H1 (cell line): ENCODE measurements at regions not wholly inside any gene's neighbourhood (a gene's known extent, or its start where the extent isn't known, plus 50 kb on each side); places are given as distances from the start of the nearest gene placed in this dataset.

Source experiments
- CTCF ChIA-PET: fragments of 300-600 bp; sonication (Branson Sonifier 250); formaldehyde crosslinking; loops from one replicate; lab custom pipeline; 2021; ENCODE audit not compliant: partially characterized antibody; lab: Charles Lee
- POLR2A ChIA-PET: fragments of 300-600 bp; sonication (Branson Sonifier 250); formaldehyde crosslinking; loops from one replicate; lab custom pipeline; 2021; ENCODE audit warnings: inconsistent platforms; ENCODE audit not compliant: partially characterized antibody; lab: Charles Lee
- DNase-seq, 2 experiments: peaks; one replicate each; pipeline versions ENCODE4 v3.0.0 to v3.0.0-alpha.2; 2010 to 2022; ENCODE audit warnings: low spot score in 2 of 2, low read depth in 1 of 2, mixed read lengths in 1 of 2
- FAIRE-seq: peaks from 2 replicates; lab custom pipeline; 2011; peaks lifted over from hg19 to GRCh38; lab: Jason Lieb, UNC
- H2AFZ ChIP-seq: 2 replicates; pipeline ENCODE4 v1.8.1; 2012; ENCODE audit warnings: low read length, inconsistent platforms
- H2AK5ac ChIP-seq: 2 replicates; pipeline ENCODE4 v1.6.1; 2013; ENCODE audit warnings: low read depth, low read length
- H2BK120ac ChIP-seq: replicated peaks from 2 replicates; pipeline ENCODE3; 2013; ENCODE audit warnings: low read depth, low read length, inconsistent platforms
- H2BK12ac ChIP-seq: 2 replicates; pipeline ENCODE4 v1.6.1; 2013; ENCODE audit warnings: low read depth, low read length
- H2BK15ac ChIP-seq: 2 replicates; pipeline ENCODE4 v1.6.1; 2013; ENCODE audit warnings: low read length
- H2BK20ac ChIP-seq: 2 replicates; pipeline ENCODE4 v1.6.1; 2013; ENCODE audit warnings: low read length
- H2BK5ac ChIP-seq: 2 replicates; pipeline ENCODE4 v1.6.1; 2013; ENCODE audit warnings: low read depth, low read length
- H3K14ac ChIP-seq: 2 replicates; pipeline ENCODE4 v1.6.1; 2013; ENCODE audit warnings: inconsistent platforms; ENCODE audit not compliant: insufficient read length
- H3K18ac ChIP-seq: 2 replicates; pipeline ENCODE4 v1.6.1; 2013; ENCODE audit warnings: low read length; ENCODE audit errors: extremely low read depth
- H3K23ac ChIP-seq: 2 replicates; pipeline ENCODE4 v1.6.1; 2013; ENCODE audit warnings: inconsistent platforms; ENCODE audit not compliant: insufficient read length
- H3K23me2 ChIP-seq: 2 replicates; pipeline ENCODE4 v1.6.1; 2013; ENCODE audit warnings: low read depth, low read length
- H3K27ac ChIP-seq: 2 replicates; pipeline ENCODE4 v1.6.1; 2011; ENCODE audit warnings: low read depth, low read length, inconsistent platforms
- H3K27me3 ChIP-seq, 4 experiments: replicated peaks in 1 of 4; 1 replicate in 1 of 4; 2 replicates in 3 of 4; pipeline versions ENCODE4 v1.6.1 to v1.8.1; 2011 to 2013; ENCODE audit warnings: low read length in 3 of 4, mild to moderate bottlenecking in 3 of 4, inconsistent platforms in 2 of 4, mixed read lengths in 2 of 4, moderate library complexity in 1 of 4; ENCODE audit not compliant: control insufficient read depth in 3 of 4, insufficient read depth in 3 of 4; ENCODE audit errors: extremely low read depth in 1 of 4
- H3K36me3 ChIP-seq, 4 experiments: 2 replicates each; pipeline versions ENCODE4 v1.6.1 to v1.8.1; 2011 to 2013; ENCODE audit warnings: mild to moderate bottlenecking in 4 of 4, low read length in 3 of 4, moderate library complexity in 2 of 4, control low read depth in 1 of 4, inconsistent platforms in 1 of 4; ENCODE audit not compliant: insufficient read depth in 4 of 4, control insufficient read depth in 2 of 4
- H3K4ac ChIP-seq: replicated peaks from 2 replicates; pipeline ENCODE3; 2013; ENCODE audit warnings: low read length, low read depth, mixed read lengths, inconsistent platforms; ENCODE audit not compliant: insufficient read length
- H3K4me1 ChIP-seq, 4 experiments: replicated peaks in 1 of 4; 1 replicate in 1 of 4; 2 replicates in 3 of 4; pipeline versions ENCODE4 v1.6.1 to v1.8.1; 2011 to 2013; ENCODE audit warnings: low read length in 3 of 4, inconsistent platforms in 2 of 4, mixed read lengths in 1 of 4; ENCODE audit not compliant: insufficient read depth in 4 of 4, control insufficient read depth in 3 of 4
- H3K4me2 ChIP-seq, 2 experiments: 2 replicates each; pipeline versions ENCODE4 v1.6.1 to v1.8.1; 2011 to 2013; ENCODE audit warnings: low read depth in 2 of 2, low read length in 2 of 2, control low read depth in 1 of 2, inconsistent platforms in 1 of 2, mild to moderate bottlenecking in 1 of 2; ENCODE audit not compliant: insufficient read depth in 1 of 2
- H3K4me3 ChIP-seq, 4 experiments: fragments of 200-600, 300-600 bp in 1 of 4; sonication (generic), shearing (Covaris generic), sonication (Bioruptor Twin) in 1 of 4; 2 replicates each; pipeline versions ENCODE4 v1.5.1 to v1.8.1; 2011 to 2016; ENCODE audit warnings: low read length in 4 of 4, low read depth in 3 of 4, control low read depth in 2 of 4, inconsistent platforms in 2 of 4, mild to moderate bottlenecking in 2 of 4, mixed read lengths in 1 of 4, moderate library complexity in 1 of 4; ENCODE audit not compliant: insufficient read depth in 2 of 4; ENCODE audit errors: extremely low read depth in 1 of 4
- H3K56ac ChIP-seq: replicated peaks from 2 replicates; pipeline ENCODE3; 2013; ENCODE audit warnings: low read depth, mild to moderate bottlenecking, mixed read lengths, low read length, inconsistent platforms; ENCODE audit not compliant: insufficient read length
- H3K79me1 ChIP-seq: 2 replicates; pipeline ENCODE4 v1.6.1; 2013; ENCODE audit warnings: low read depth, low read length, control low read depth
- H3K79me2 ChIP-seq, 2 experiments: 2 replicates each; pipeline versions ENCODE4 v1.6.1 to v1.8.1; 2012 to 2013; ENCODE audit warnings: low read length in 2 of 2, mild to moderate bottlenecking in 2 of 2, inconsistent platforms in 1 of 2; ENCODE audit not compliant: insufficient read depth in 2 of 2, control insufficient read depth in 1 of 2
- H3K9ac ChIP-seq, 4 experiments: replicated peaks in 1 of 4; 1 replicate in 1 of 4; 2 replicates in 3 of 4; pipeline versions ENCODE4 v1.6.1 to v1.8.1; 2011 to 2013; ENCODE audit warnings: low read depth in 3 of 4, low read length in 3 of 4, control low read depth in 2 of 4, mild to moderate bottlenecking in 2 of 4, moderate library complexity in 2 of 4, inconsistent platforms in 1 of 4; ENCODE audit errors: extremely low read depth in 1 of 4
- H3K9me3 ChIP-seq, 2 experiments: 2 replicates each; pipeline versions ENCODE4 v1.6.1 to v1.8.1; 2012 to 2013; ENCODE audit warnings: mild to moderate bottlenecking in 2 of 2, moderate library complexity in 2 of 2, control low read depth in 1 of 2, inconsistent platforms in 1 of 2, low read depth in 1 of 2, low read length in 1 of 2, mixed read lengths in 1 of 2; ENCODE audit not compliant: insufficient read depth in 2 of 2
- H4K20me1 ChIP-seq, 2 experiments: replicated peaks in 1 of 2; 2 replicates each; pipeline versions ENCODE3 to v1.8.1; 2011 to 2013; ENCODE audit warnings: inconsistent platforms in 2 of 2, low read length in 2 of 2, mild to moderate bottlenecking in 1 of 2; ENCODE audit not compliant: insufficient read depth in 2 of 2, control insufficient read depth in 1 of 2
- H4K5ac ChIP-seq: 2 replicates; pipeline ENCODE4 v1.6.1; 2013; ENCODE audit warnings: low read length, low read depth, mixed read lengths, inconsistent platforms; ENCODE audit not compliant: insufficient read length
- H4K8ac ChIP-seq: 2 replicates; pipeline ENCODE4 v1.8.0; 2013; ENCODE audit warnings: mild to moderate bottlenecking, moderate library complexity, low read length, inconsistent platforms; ENCODE audit not compliant: insufficient read depth; ENCODE audit errors: extremely low read depth
- H4K91ac ChIP-seq: replicated peaks from 2 replicates; pipeline ENCODE3; 2013; ENCODE audit warnings: low read length, mixed read lengths, inconsistent platforms; ENCODE audit not compliant: insufficient read length
- GTF2F1 ChIP-seq: IDR thresholded peaks from 2 replicates; pipeline ENCODE4 v1.6.1; 2012; ENCODE audit warnings: low read depth, low read length, improper control_type of control experiment, borderline replicate concordance
- HDAC6 ChIP-seq: IDR thresholded peaks from one replicate; pipeline ENCODE4 v1.7.1; 2012; ENCODE audit warnings: low read depth, mild to moderate bottlenecking, inconsistent platforms, low read length, moderate library complexity
- NRF1 ChIP-seq: IDR thresholded peaks from 2 replicates; pipeline ENCODE4 v1.6.1; 2011; ENCODE audit warnings: mild to moderate bottlenecking, low read depth, low read length, improper control_type of control experiment
- PHF8 ChIP-seq: fragments of 200-600 bp; sonication (generic); conservative IDR thresholded peaks from 2 replicates; pipeline ENCODE4 v1.7.1; 2012; ENCODE audit warnings: low read depth, mild to moderate bottlenecking, inconsistent platforms, low read length, moderate library complexity
- RFX5 ChIP-seq: IDR thresholded peaks from 2 replicates; pipeline ENCODE4 v1.6.1; 2011; ENCODE audit warnings: low read depth, low read length, improper control_type of control experiment, borderline replicate concordance
- RXRA ChIP-seq: IDR thresholded peaks from 2 replicates; pipeline ENCODE4 v1.6.1; 2011; ENCODE audit warnings: low read depth, mild to moderate bottlenecking, low read length, moderate library complexity; ENCODE audit not compliant: insufficient read depth
- SP4 ChIP-seq: IDR thresholded peaks from 2 replicates; pipeline ENCODE4 v1.6.1; 2012; ENCODE audit warnings: low read length, inconsistent platforms
- SUZ12 ChIP-seq: fragments of 200-600 bp; sonication (generic); IDR thresholded peaks from 2 replicates; pipeline ENCODE4 v1.6.1; 2012; ENCODE audit warnings: mild to moderate bottlenecking, inconsistent platforms, low read length, moderate library complexity, mixed read lengths
- ZNF274 ChIP-seq: IDR thresholded peaks from 2 replicates; pipeline ENCODE4 v1.7.0; 2012; ENCODE audit warnings: low read length, borderline replicate concordance; ENCODE audit errors: extremely low read depth
- WGBS, 2 experiments: shearing (Covaris generic) in 1 of 2; methylation state at CpG; one replicate each; pipeline versions ENCODE4 v1.1.6 to v1.1.7; 2013 to 2015; ENCODE audit warnings: low lambda C conversion rate in 2 of 2, mixed read lengths in 2 of 2, inconsistent platforms in 1 of 2, low coverage in 1 of 2, missing lambda C conversion rate in 1 of 2; ENCODE audit not compliant: insufficient replicate concordance in 2 of 2, insufficient coverage in 1 of 2, insufficient read length in 1 of 2; ENCODE audit errors: extremely low coverage in 1 of 2, missing lambda C conversion rate in 1 of 2; 5-methylcytosine and 5-hydroxymethylcytosine counted together
- TF ChIP-seq, protein P1 (sequence below): IDR thresholded peaks from 2 replicates; pipeline ENCODE4 v1.6.1; 2012; ENCODE audit warnings: low read length, inconsistent platforms
- TF ChIP-seq, protein P2 (sequence below): IDR thresholded peaks from 2 replicates; pipeline ENCODE4 v1.6.1; 2011; ENCODE audit warnings: low read depth, mild to moderate bottlenecking, low read length; ENCODE audit not compliant: insufficient read depth

DNA sequence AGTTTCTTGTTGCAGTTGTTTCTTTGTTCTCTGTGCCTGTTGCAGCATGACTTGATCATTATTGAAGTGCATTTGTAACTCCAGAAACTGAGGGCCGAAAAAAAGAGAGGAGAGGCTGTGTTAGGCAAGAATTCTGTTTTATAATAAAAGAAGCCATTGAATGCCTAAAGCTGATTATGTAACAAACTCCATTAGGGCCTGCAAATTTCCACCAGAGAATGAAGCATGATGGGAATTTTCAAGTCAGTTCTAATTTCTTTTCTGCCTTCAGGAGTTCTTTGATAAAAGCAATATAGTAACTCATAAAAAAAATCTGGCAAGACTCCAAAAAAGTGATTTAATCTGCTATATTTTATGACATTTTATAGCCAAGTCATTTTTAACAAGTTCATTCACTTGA, 156.7 kb upstream of the RASSF8 start:
- H2AFZ ChIP-seq: no peak overlapping the region
- CTCF ChIA-PET: interaction anchor here (0.6 kb wide), 1 partner anchor 158 kb away, joined by 3 read pairs; no protein-coding TSS in a partner anchor
- H3K79me1 ChIP-seq: no peaks in the 10 kb centered on the region

More for the DNA sequence above, 156.7 kb upstream of the RASSF8 start:
- FAIRE-seq (no peak), DNase-seq (no peak)
- no peak overlapping the region for H4K91ac ChIP-seq
- no peak overlapping the region for H2BK120ac ChIP-seq
- H3K4me1 ChIP-seq: peaks cover 0 to under 1% (median 0%) of the 10 kb centered on the region in 4 experiments; a peak in 2 of 7 replicates
- no peak overlapping the region for H4K8ac ChIP-seq
- H3K4me2 ChIP-seq: no peak overlapping the region
- no peak overlapping the region for H3K4me3 ChIP-seq
- H4K20me1 ChIP-seq: no peaks in the 10 kb centered on the region
- H3K4ac ChIP-seq: no peak overlapping the region
- H3K23me2 ChIP-seq: no peaks in the 10 kb centered on the region; the same call in 1 of the 2 replicates
- POLR2A ChIA-PET: no interaction called here
- H2BK12ac ChIP-seq: no peak overlapping the region
- no peak overlapping the region for H3K9ac ChIP-seq
- H4K5ac ChIP-seq: no peak overlapping the region
- no peaks in the 10 kb centered on the region for H3K79me2 ChIP-seq
- no peak overlapping the region for H3K18ac ChIP-seq
- no peak overlapping the region for H2BK5ac ChIP-seq
- no peak overlapping the region for H3K27ac ChIP-seq
- no peak overlapping the region for H2BK20ac ChIP-seq
- H3K56ac ChIP-seq: no peak overlapping the region
- no peak overlapping the region for H2BK15ac ChIP-seq
- TF ChIP-seq SUZ12 (no peak), NRF1 (no peak), ZNF274 (no peak), SP4 (no peak), HDAC6 (no peak), GTF2F1 (no peak), RXRA (no peak), PHF8 (no peak), RFX5 (no peak)
- TF ChIP-seq, protein P1, sequence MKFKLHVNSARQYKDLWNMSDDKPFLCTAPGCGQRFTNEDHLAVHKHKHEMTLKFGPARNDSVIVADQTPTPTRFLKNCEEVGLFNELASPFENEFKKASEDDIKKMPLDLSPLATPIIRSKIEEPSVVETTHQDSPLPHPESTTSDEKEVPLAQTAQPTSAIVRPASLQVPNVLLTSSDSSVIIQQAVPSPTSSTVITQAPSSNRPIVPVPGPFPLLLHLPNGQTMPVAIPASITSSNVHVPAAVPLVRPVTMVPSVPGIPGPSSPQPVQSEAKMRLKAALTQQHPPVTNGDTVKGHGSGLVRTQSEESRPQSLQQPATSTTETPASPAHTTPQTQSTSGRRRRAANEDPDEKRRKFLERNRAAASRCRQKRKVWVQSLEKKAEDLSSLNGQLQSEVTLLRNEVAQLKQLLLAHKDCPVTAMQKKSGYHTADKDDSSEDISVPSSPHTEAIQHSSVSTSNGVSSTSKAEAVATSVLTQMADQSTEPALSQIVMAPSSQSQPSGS: no peak
- TF ChIP-seq, protein P2, sequence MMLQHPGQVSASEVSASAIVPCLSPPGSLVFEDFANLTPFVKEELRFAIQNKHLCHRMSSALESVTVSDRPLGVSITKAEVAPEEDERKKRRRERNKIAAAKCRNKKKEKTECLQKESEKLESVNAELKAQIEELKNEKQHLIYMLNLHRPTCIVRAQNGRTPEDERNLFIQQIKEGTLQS: no peak
- no peak overlapping the region for H3K14ac ChIP-seq
- H3K23ac ChIP-seq: no peak overlapping the region
- no peaks in the 10 kb centered on the region for H3K9me3 ChIP-seq
- H3K36me3 ChIP-seq: no peaks in the 10 kb centered on the region
- H2AK5ac ChIP-seq: no peak overlapping the region
- WGBS, 2 experiments: 80% methylated on average over 1 of the region's 1 CpG; no CpG with 5 or more reads in 1 of the 2 experiments
- H3K27me3 ChIP-seq: no peaks in the 10 kb centered on the region
